A673 (cell line): ENCODE measurements at regions not wholly inside any gene's neighbourhood (a gene's known extent, or its start where the extent isn't known, plus 50 kb on each side); places are given as distances from the start of the nearest gene placed in this dataset.

Experiments
- EZH2 ChIP-seq: fragments of 200-600 bp; sonication (generic); IDR thresholded peaks from 2 replicates; pipeline ENCODE4 v1.6.1; 2017; ENCODE audit warnings: borderline replicate concordance, low read depth, mild to moderate bottlenecking, mixed read lengths, antibody characterized with exemption, low read length; ENCODE audit not compliant: poor library complexity, severe bottlenecking
- TF ChIP-seq, protein P1 (sequence below): fragments of 300-800, 200-600 bp; sonication (generic); conservative IDR thresholded peaks from 2 replicates; pipeline ENCODE4 v1.5.1; 2017; ENCODE audit warnings: low read depth, mild to moderate bottlenecking, antibody characterized with exemption, low read length, moderate library complexity, mixed read lengths

DNA sequence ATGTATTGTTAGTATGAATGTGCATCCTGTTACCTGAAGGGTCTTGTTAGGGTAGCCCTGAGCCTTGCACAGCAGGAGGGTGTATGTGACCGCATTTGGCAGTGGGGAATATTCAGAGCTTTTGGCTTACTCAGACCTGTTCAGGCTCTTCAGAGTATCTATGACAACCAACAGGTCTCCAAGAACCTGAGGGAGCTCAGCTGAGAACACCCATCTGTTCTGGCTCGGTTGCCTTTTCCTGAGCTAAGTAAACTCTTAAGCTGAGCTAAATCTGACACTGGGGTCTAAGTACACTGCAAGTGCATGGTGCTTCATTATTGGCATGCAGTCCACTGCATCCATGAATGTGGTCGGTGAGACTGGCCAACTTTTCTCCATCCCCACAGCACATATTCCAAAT lies 92.4 kb upstream of the CHST9 start:
- TF ChIP-seq, protein P1, sequence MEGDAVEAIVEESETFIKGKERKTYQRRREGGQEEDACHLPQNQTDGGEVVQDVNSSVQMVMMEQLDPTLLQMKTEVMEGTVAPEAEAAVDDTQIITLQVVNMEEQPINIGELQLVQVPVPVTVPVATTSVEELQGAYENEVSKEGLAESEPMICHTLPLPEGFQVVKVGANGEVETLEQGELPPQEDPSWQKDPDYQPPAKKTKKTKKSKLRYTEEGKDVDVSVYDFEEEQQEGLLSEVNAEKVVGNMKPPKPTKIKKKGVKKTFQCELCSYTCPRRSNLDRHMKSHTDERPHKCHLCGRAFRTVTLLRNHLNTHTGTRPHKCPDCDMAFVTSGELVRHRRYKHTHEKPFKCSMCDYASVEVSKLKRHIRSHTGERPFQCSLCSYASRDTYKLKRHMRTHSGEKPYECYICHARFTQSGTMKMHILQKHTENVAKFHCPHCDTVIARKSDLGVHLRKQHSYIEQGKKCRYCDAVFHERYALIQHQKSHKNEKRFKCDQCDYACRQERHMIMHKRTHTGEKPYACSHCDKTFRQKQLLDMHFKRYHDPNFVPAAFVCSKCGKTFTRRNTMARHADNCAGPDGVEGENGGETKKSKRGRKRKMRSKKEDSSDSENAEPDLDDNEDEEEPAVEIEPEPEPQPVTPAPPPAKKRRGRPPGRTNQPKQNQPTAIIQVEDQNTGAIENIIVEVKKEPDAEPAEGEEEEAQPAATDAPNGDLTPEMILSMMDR: no peak
- TF ChIP-seq EZH2: no peak
